ENCODE measurements at regions not wholly inside any gene's neighbourhood (a gene's known extent, or its start where the extent isn't known, plus 50 kb on each side); places are given as distances from the start of the nearest gene placed in this dataset.

DNA sequence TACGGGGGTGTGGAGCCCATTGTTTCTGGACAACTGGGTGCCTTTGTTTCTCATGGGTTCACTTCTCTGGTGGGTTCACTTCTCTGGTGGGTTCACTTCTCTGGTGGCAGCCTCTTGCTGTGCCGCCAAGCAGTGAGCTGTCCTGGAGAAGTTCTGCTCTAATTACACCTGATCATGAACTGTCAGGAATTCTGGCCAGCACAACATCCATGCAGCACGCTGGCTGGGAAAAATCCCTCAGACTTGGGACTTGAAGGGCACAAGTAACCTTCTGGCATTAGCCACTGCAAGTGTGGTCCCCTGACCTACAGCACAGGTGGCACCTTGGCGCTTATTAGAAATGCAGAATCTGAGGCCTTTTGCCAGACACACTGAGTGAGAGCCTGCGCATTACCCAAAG, 752.5 kb downstream of the QKI start:
- TF ChIP-seq POLR2AphosphoS5 (IDR thresholded peaks at IDR 0.05) (no peak), EP300 (IDR thresholded peaks at IDR 0.05) (no peak), POLR2A (IDR thresholded peaks at IDR 0.05) (no peak), CTCF (IDR thresholded peaks at IDR 0.05) (no peak)

GRCh38 chr6:164166515-164166914, 752.0 kb downstream of the QKI start:
- H3K4me3 ChIP-seq, result no peak overlapping the region
- no peak for TF ChIP-seq POLR2A (IDR thresholded peaks at IDR 0.05)
- no peaks in the 10 kb centered on the region for H3K36me3 ChIP-seq
- no peak for ATAC-seq
- WGBS, 2 donors (ENCODE audit: low coverage in 1 of 2), result 76 to 89% methylated on average over 5 to 7 of the region's 7 CpGs
- no peak overlapping the region for H3K27ac ChIP-seq
- no peaks in the 10 kb centered on the region for H3K9me3 ChIP-seq
- H3K27me3 ChIP-seq, result no peaks in the 10 kb centered on the region
- no peaks in the 10 kb centered on the region for H3K4me1 ChIP-seq

More for the DNA sequence above, 752.5 kb downstream of the QKI start:
- 100% methylated on average over 1 to 2 of the region's 5 CpGs for WGBS, 2 donors (ENCODE audit: low coverage in 1 of 2)
- Histone ChIP-seq H3K4me3 (no peak overlapping the region), H3K36me3 (no peaks in the 10 kb centered on the region), H3K27ac (no peak overlapping the region), H3K9me3 (no peaks in the 10 kb centered on the region), H3K4me1 (no peaks in the 10 kb centered on the region), H3K27me3 (no peaks in the 10 kb centered on the region)
- ATAC-seq, result no peak

- TF ChIP-seq POLR2A (IDR thresholded peaks at IDR 0.05), result no peak
- no peak for TF ChIP-seq POLR2AphosphoS5 (IDR thresholded peaks at IDR 0.05)
- TF ChIP-seq CTCF (IDR thresholded peaks at IDR 0.05), result no peak
- no peak for TF ChIP-seq EP300 (IDR thresholded peaks at IDR 0.05)
- H3K4me1 ChIP-seq, result no peaks in the 10 kb centered on the region
- H3K4me3 ChIP-seq, result no peak overlapping the region
- H3K36me3 ChIP-seq, result no peaks in the 10 kb centered on the region
- H3K27ac ChIP-seq, result no peak overlapping the region
- WGBS, 2 donors (ENCODE audit: low coverage in 1 of 2), result 70 to 93% methylated on average over 2 to 3 of the region's 3 CpGs
- no peaks in the 10 kb centered on the region for H3K9me3 ChIP-seq
- no peaks in the 10 kb centered on the region for H3K27me3 ChIP-seq
- no peak for ATAC-seq
These were observed 750.4 kb downstream of the QKI start for GRCh38 chr6:164164876-164165275.

DNA sequence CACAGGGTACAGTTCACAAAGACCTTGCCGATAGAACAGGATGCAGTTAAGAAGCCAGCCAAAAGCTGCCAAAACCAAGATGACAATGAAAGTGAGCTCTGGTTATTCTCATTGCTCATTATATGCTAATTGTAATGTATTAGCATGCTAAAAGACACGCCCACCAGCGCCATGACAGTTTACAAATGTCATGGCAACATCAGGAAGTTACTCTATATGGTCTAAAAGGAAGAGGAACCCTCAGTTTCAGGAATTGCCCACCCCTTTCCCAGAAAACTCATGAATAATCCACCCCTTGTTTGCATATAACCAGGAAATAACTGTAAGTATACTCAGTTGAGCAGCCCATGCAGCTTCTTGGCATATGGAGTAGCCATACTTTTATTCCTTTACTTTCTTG, 748.7 kb downstream of the QKI start:
- WGBS, 2 donors (ENCODE audit: low coverage in 1 of 2), result 76 to 86% methylated on average over 2 to 3 of the region's 3 CpGs
- Histone ChIP-seq H3K36me3 (no peaks in the 10 kb centered on the region), H3K27ac (no peak overlapping the region), H3K4me3 (no peak overlapping the region), H3K27me3 (no peaks in the 10 kb centered on the region), H3K4me1 (no peaks in the 10 kb centered on the region), H3K9me3 (no peaks in the 10 kb centered on the region)
- TF ChIP-seq POLR2AphosphoS5 (IDR thresholded peaks at IDR 0.05) (no peak), CTCF (IDR thresholded peaks at IDR 0.05) (no peak), EP300 (IDR thresholded peaks at IDR 0.05) (no peak), POLR2A (IDR thresholded peaks at IDR 0.05) (no peak)
- ATAC-seq, result no peak

DNA sequence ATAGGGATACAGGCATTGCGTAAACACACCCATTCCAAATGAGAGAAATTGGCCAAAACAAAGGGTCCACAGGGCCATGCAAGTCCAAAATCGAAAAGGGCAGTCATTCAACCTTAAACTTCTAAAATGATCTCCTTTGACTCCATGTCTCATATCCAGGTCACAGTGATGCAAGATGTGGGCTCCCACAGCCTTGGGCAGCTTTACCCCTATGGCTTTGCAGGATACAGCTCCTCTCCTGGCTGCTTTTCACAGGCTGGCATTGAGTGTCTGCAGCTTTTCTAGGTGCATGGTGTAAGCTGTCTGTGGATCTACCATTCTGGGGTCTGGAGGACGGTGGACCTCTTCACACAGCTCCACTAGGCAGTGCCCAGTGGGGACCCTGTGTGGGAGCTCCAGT, 744.5 kb downstream of the QKI start:
- H3K27me3 ChIP-seq, result no peaks in the 10 kb centered on the region
- no peak overlapping the region for H3K27ac ChIP-seq
- no peak for ATAC-seq
- no peak overlapping the region for H3K4me3 ChIP-seq
- TF ChIP-seq EP300 (IDR thresholded peaks at IDR 0.05) (no peak), CTCF (IDR thresholded peaks at IDR 0.05) (no peak), POLR2A (IDR thresholded peaks at IDR 0.05) (no peak), POLR2AphosphoS5 (IDR thresholded peaks at IDR 0.05) (no peak)
- 82 to 100% methylated on average over 1 to 2 of the region's 3 CpGs for WGBS, 2 donors (ENCODE audit: low coverage in 1 of 2)
- H3K36me3 ChIP-seq, result no peaks in the 10 kb centered on the region
- H3K4me1 ChIP-seq, result no peaks in the 10 kb centered on the region
- no peaks in the 10 kb centered on the region for H3K9me3 ChIP-seq
